ENCODE measurements at regions not wholly inside any gene's neighbourhood (a gene's known extent, or its start where the extent isn't known, plus 50 kb on each side); places are given as distances from the start of the nearest gene placed in this dataset.

DNA sequence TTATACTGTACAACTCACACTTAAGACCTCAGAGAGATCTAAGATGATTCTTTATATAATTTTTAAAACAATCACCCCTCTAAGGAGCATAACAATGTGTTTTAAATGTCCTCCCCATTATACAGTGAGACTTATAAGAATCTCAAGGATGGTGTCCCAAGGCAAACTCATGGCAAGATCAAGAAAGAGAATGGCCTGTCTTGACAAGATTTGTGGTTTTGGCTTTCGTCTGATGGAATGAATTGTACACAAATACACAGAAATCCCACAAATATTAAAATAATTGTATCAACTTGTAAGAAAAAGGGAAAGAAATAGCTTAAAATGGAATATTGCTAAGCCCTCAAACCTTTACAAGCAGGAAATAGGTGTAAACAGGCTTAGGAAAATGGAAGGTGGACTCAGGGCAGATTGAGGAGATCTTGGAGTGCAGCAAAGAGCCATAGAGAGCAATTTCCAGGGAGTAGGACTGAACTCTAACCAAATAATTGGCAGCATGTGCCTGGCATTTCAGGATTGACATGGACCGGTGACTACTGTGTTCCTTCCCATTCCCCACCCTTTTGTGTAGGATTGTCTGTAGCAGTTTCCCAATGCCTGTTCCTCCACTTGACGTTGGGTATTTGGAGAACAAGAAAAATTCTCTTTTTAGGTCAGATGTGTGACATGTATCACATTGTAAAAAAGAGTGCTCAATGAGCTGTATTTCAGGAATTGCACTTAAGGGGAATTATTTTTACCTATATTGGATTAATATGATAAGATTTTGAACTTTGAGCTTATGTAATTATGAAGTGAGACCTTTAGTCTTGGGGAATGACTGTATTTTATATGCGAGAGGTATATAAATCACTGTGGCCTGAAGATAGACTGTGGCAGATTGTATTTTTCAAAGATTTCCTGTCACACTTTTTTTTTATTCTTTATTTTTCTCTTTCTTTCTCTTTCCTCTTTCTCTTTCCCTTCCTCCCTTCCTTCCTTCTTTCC is 317.8 kb upstream of the SLITRK3 start:
- Histone ChIP-seq H3K4me3 (ENCODE audit: low read depth, low read length) (no peak overlapping the region), H3K36me3 (ENCODE audit: control insufficient read depth, insufficient read depth, low read length) (no peaks in the 10 kb centered on the region), H3K27me3 (ENCODE audit: control insufficient read depth, insufficient read depth, low read length) (no peaks in the 10 kb centered on the region)
- DNase-seq (ENCODE audit: low read depth) (peak; percentile 58), FAIRE-seq (no peak)
- TF ChIP-seq, protein P1, sequence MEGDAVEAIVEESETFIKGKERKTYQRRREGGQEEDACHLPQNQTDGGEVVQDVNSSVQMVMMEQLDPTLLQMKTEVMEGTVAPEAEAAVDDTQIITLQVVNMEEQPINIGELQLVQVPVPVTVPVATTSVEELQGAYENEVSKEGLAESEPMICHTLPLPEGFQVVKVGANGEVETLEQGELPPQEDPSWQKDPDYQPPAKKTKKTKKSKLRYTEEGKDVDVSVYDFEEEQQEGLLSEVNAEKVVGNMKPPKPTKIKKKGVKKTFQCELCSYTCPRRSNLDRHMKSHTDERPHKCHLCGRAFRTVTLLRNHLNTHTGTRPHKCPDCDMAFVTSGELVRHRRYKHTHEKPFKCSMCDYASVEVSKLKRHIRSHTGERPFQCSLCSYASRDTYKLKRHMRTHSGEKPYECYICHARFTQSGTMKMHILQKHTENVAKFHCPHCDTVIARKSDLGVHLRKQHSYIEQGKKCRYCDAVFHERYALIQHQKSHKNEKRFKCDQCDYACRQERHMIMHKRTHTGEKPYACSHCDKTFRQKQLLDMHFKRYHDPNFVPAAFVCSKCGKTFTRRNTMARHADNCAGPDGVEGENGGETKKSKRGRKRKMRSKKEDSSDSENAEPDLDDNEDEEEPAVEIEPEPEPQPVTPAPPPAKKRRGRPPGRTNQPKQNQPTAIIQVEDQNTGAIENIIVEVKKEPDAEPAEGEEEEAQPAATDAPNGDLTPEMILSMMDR (IDR thresholded peaks at IDR 0.05; ENCODE audit: insufficient read depth, low read length, severe bottlenecking), result no peak

DNA sequence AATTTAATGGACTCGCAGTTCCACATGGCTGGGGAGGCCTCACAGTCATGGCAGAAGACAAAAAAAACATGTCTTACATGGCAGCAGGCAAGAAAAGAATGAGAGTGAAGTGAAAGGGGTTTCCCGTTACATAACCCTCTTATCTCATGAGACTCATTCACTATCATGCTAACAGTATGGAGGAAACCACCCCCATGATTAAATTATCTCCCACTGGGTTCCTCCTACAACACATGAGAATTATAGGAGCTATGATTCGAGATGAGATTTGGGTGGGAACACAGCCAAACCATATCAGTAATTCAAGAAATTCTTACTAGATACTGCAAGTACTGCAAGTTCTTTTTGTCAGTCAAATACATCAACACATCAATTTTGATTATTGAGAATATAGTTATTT is 311.4 kb upstream of the SLITRK3 start:
- TF ChIP-seq, protein P1 (IDR thresholded peaks at IDR 0.05; ENCODE audit: insufficient read depth, low read length, severe bottlenecking), result no peak
- DNase-seq (ENCODE audit: low read depth) (no peak), FAIRE-seq (no peak)
- Histone ChIP-seq H3K27me3 (ENCODE audit: control insufficient read depth, insufficient read depth, low read length) (no peaks in the 10 kb centered on the region), H3K4me3 (ENCODE audit: low read depth, low read length) (no peak overlapping the region), H3K36me3 (ENCODE audit: control insufficient read depth, insufficient read depth, low read length) (no peaks in the 10 kb centered on the region)

DNA sequence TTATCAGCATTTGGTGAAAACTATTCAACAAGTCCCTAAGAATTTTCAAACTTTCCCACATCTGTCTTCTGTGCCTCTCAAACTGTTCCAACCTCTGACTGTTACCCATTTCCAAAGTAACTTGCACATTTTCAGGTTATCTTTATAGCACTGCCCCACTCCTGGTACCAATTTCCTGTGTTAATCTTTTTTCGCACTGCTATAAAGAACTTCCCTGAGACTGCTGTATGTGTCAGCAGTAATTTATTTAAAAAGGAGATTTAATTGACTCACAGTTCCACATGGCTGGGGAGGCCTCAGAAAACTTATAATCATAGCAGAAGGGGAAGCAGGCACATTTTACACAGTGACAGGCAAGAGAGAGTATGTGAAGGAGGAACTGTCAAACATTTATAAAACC is 310.9 kb upstream of the SLITRK3 start:
- no peak overlapping the region for H3K4me3 ChIP-seq (ENCODE audit: low read depth, low read length)
- H3K36me3 ChIP-seq (ENCODE audit: control insufficient read depth, insufficient read depth, low read length), result no peaks in the 10 kb centered on the region
- TF ChIP-seq, protein P1 (IDR thresholded peaks at IDR 0.05; ENCODE audit: insufficient read depth, low read length, severe bottlenecking), result no peak
- no peaks in the 10 kb centered on the region for H3K27me3 ChIP-seq (ENCODE audit: control insufficient read depth, insufficient read depth, low read length)
- DNase-seq (ENCODE audit: low read depth) (no peak), FAIRE-seq (no peak)

DNA sequence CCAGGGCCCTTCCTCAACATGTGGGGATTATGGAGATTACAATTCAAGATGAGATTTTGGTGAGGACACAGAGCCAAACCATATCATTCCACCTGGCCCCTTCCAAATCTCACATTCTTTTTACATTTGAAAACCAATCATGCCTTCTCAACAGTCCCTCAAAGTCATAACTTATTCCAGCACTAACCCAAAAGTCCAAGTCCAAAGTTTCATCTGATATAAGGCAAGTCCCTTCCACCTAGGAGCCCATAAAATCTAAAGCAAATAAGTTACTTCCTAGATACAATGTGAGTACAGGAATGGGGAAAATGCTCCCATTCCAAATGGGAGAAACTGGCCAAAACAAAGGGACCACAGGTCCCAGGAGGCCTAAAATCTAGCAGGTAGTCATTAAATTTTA is 309.5 kb upstream of the SLITRK3 start:
- no peaks in the 10 kb centered on the region for H3K36me3 ChIP-seq (ENCODE audit: control insufficient read depth, insufficient read depth, low read length)
- FAIRE-seq, result no peak
- TF ChIP-seq, protein P1 (IDR thresholded peaks at IDR 0.05; ENCODE audit: insufficient read depth, low read length, severe bottlenecking), result no peak

DNA sequence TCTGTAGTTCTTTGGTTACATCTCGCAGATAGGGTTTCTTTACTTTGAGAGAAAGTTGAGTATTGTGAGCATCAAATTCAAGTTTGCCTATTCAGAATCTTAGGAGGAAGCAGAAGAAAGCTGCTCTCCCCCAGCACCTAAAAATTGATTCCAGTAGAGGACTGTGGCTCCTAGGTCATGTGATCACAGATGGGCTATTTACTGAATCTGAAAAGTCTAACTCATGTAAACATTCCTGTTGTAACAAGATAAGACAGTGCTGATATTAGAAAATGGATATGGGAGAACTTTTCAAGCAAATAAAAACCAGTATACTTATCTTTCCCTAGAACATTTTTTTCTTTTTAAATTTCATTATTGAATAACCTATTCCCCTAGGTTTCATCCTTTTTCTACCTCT is 308.4 kb upstream of the SLITRK3 start:
- TF ChIP-seq, protein P1 (IDR thresholded peaks at IDR 0.05; ENCODE audit: insufficient read depth, low read length, severe bottlenecking), result no peak
- no peak overlapping the region for H3K4me3 ChIP-seq (ENCODE audit: low read depth, low read length)
- H3K36me3 ChIP-seq (ENCODE audit: control insufficient read depth, insufficient read depth, low read length), result no peaks in the 10 kb centered on the region
- H3K27me3 ChIP-seq (ENCODE audit: control insufficient read depth, insufficient read depth, low read length), result no peaks in the 10 kb centered on the region
- no peak for DNase-seq (ENCODE audit: low read depth)
- no peak for FAIRE-seq

More for the DNA sequence above, 309.5 kb upstream of the SLITRK3 start:
- Histone ChIP-seq H3K27me3 (ENCODE audit: control insufficient read depth, insufficient read depth, low read length) (no peaks in the 10 kb centered on the region), H3K4me3 (ENCODE audit: low read depth, low read length) (no peak overlapping the region)
- DNase-seq (ENCODE audit: low read depth), result no peak
